ENCODE measurements at regions not wholly inside any gene's neighbourhood (a gene's known extent, or its start where the extent isn't known, plus 50 kb on each side); places are given as distances from the start of the nearest gene placed in this dataset.

GRCh38 chr18:22048932-22049615 is 120.3 kb upstream of the GATA6 start:
- Histone ChIP-seq H3K4me1 (peaks cover 0 to 23% (median 5%) of the 10 kb centered on the region in 4 donors), H3K9me3 (no peaks in the 10 kb centered on the region), H3K27me3 (no peaks in the 10 kb centered on the region), H3K4me3 (no peak overlapping the region), H3K36me3 (no peaks in the 10 kb centered on the region), H3K27ac (no peak overlapping the region)
- ATAC-seq (no peak), DNase-seq (no peak)
- intact Hi-C loops (cut with DNase I) = no loop called here
- TF ChIP-seq CTCF (IDR thresholded peaks at IDR 0.05) (no peak), POLR2A (IDR thresholded peaks at IDR 0.05) (no peak)
- WGBS (ENCODE audit: insufficient coverage, low coverage, low lambda C conversion rate, missing lambda C conversion rate) = 83% methylated on average over 3 of the region's 3 CpGs

- no peak for TF ChIP-seq POLR2A (IDR thresholded peaks at IDR 0.05)
- TF ChIP-seq CTCF (IDR thresholded peaks at IDR 0.05) = no peak
- intact Hi-C loops (cut with DNase I) = no loop called here
- Histone ChIP-seq H3K27ac (no peak overlapping the region), H3K9me3 (no peaks in the 10 kb centered on the region), H3K36me3 (no peaks in the 10 kb centered on the region), H3K4me3 (no peak overlapping the region), H3K27me3 (no peaks in the 10 kb centered on the region), H3K4me1 (peaks cover 0 to 7% (median 0%) of the 10 kb centered on the region in 4 donors)
- ATAC-seq (no peak), DNase-seq (no peak)
- 77% methylated on average over 3 of the region's 12 CpGs for WGBS (ENCODE audit: insufficient coverage, low coverage, low lambda C conversion rate, missing lambda C conversion rate)
Observed at GRCh38 chr18:22052405-22053105, 116.8 kb upstream of the GATA6 start.

- Histone ChIP-seq H3K9me3 (no peaks in the 10 kb centered on the region), H3K27me3 (no peaks in the 10 kb centered on the region), H3K27ac (no peak overlapping the region), H3K36me3 (no peaks in the 10 kb centered on the region), H3K4me1 (peaks cover 0 to 8% (median 0%) of the 10 kb centered on the region in 4 donors), H3K4me3 (no peak overlapping the region)
- WGBS (ENCODE audit: insufficient coverage, low coverage, low lambda C conversion rate, missing lambda C conversion rate) = 74% methylated on average over 3 of the region's 3 CpGs
- DNase-seq (no peak), ATAC-seq (no peak)
- intact Hi-C loops (cut with DNase I) = no loop called here
- no peak for TF ChIP-seq CTCF (IDR thresholded peaks at IDR 0.05)
- TF ChIP-seq POLR2A (IDR thresholded peaks at IDR 0.05) = no peak
Observed at GRCh38 chr18:22055466-22056238, 113.7 kb upstream of the GATA6 start.

GRCh38 chr18:22056950-22057349 is 112.4 kb upstream of the GATA6 start:
- Histone ChIP-seq H3K4me1 (peaks cover 0 to 8% (median 0%) of the 10 kb centered on the region in 4 donors), H3K36me3 (no peaks in the 10 kb centered on the region), H3K9me3 (no peaks in the 10 kb centered on the region), H3K27me3 (no peaks in the 10 kb centered on the region), H3K4me3 (no peak overlapping the region), H3K27ac (no peak overlapping the region)
- ATAC-seq (no peak), DNase-seq (no peak)
- intact Hi-C loops (cut with DNase I) = no loop called here
- TF ChIP-seq POLR2A (IDR thresholded peaks at IDR 0.05) (no peak), CTCF (IDR thresholded peaks at IDR 0.05) (no peak)
- WGBS (ENCODE audit: insufficient coverage, low coverage, low lambda C conversion rate, missing lambda C conversion rate) = 89% methylated on average over 6 of the region's 6 CpGs
